H1 (cell line): ENCODE measurements at regions not wholly inside any gene's neighbourhood (a gene's known extent, or its start where the extent isn't known, plus 50 kb on each side); places are given as distances from the start of the nearest gene placed in this dataset.

ENCODE experiments used
- BRCA1 ChIP-seq: IDR thresholded peaks from 2 replicates; pipeline ENCODE4 v1.6.1; 2012; ENCODE audit warnings: low read depth, low read length, improper control_type of control experiment
- CTCF ChIP-seq, 3 experiments: IDR thresholded peaks; 1 replicate in 2 of 3; 2 replicates in 1 of 3; pipeline versions ENCODE4 v1.5.1 to v1.6.1; 2011; ENCODE audit warnings: low read length in 3 of 3, mild to moderate bottlenecking in 3 of 3, inconsistent platforms in 2 of 3, low read depth in 1 of 3, moderate library complexity in 1 of 3; ENCODE audit not compliant: insufficient read depth in 1 of 3; ENCODE audit errors: control extremely low read depth in 1 of 3
- EGR1 ChIP-seq: IDR thresholded peaks from 2 replicates; pipeline ENCODE4 v1.6.1; 2011; ENCODE audit warnings: low read depth, low read length, borderline replicate concordance
- EZH2 ChIP-seq: fragments of 200-600 bp; sonication (generic); IDR thresholded peaks from 2 replicates; pipeline ENCODE4 v1.7.1; 2012; ENCODE audit warnings: low read depth, mild to moderate bottlenecking, moderate library complexity, low read length, inconsistent platforms; ENCODE audit not compliant: severe bottlenecking
- HDAC2 ChIP-seq, 2 experiments: fragments of 300-600 bp in 1 of 2; sonication (generic) in 1 of 2; IDR thresholded peaks; 2 replicates each; pipeline ENCODE4 v1.6.1; 2011 to 2012; ENCODE audit warnings: low read depth in 2 of 2, low read length in 2 of 2, mild to moderate bottlenecking in 2 of 2, moderate library complexity in 2 of 2, borderline replicate concordance in 1 of 2, inconsistent platforms in 1 of 2
- POLR2A ChIP-seq, 2 experiments: IDR thresholded peaks; 1 replicate in 1 of 2; 2 replicates in 1 of 2; pipeline ENCODE4 v1.6.1; 2011; ENCODE audit warnings: low read depth in 2 of 2, low read length in 2 of 2, mild to moderate bottlenecking in 2 of 2; ENCODE audit errors: control extremely low read depth in 1 of 2
- POLR2AphosphoS5 ChIP-seq: IDR thresholded peaks from 2 replicates; pipeline ENCODE4 v1.6.1; 2011; ENCODE audit warnings: low read depth, low read length
- RAD21 ChIP-seq, 2 experiments: IDR thresholded peaks in 1 of 2; conservative IDR thresholded peaks in 1 of 2; 2 replicates each; pipeline ENCODE4 v1.6.1; 2011; ENCODE audit warnings: low read depth in 2 of 2, low read length in 2 of 2, improper control_type of control experiment in 1 of 2, inconsistent platforms in 1 of 2, mild to moderate bottlenecking in 1 of 2, moderate library complexity in 1 of 2
- SP4 ChIP-seq: IDR thresholded peaks from 2 replicates; pipeline ENCODE4 v1.6.1; 2012; ENCODE audit warnings: low read length, inconsistent platforms
- SUZ12 ChIP-seq: fragments of 200-600 bp; sonication (generic); IDR thresholded peaks from 2 replicates; pipeline ENCODE4 v1.6.1; 2012; ENCODE audit warnings: mild to moderate bottlenecking, inconsistent platforms, low read length, moderate library complexity, mixed read lengths
- TCF12 ChIP-seq: IDR thresholded peaks from 2 replicates; pipeline ENCODE4 v1.6.1; 2011; ENCODE audit warnings: low read depth, mild to moderate bottlenecking, low read length

- TF ChIP-seq HDAC2 (IDR thresholded peaks at IDR 0.05; ENCODE audit: borderline replicate concordance in 1 of 2, low read depth in 2 of 2, low read length in 2 of 2) = no peak
- no peak for TF ChIP-seq POLR2AphosphoS5
- no peak for TF ChIP-seq SP4
- no peak for TF ChIP-seq EZH2
- no peak for TF ChIP-seq CTCF (IDR thresholded peaks at IDR 0.05; ENCODE audit: control extremely low read depth in 1 of 3, insufficient read depth in 1 of 3, low read depth in 1 of 3, low read length in 3 of 3)
- no peak for TF ChIP-seq POLR2A (IDR thresholded peaks at IDR 0.05; ENCODE audit: control extremely low read depth in 1 of 2, low read depth in 2 of 2, low read length in 2 of 2)
- no peak for TF ChIP-seq RAD21 (IDR thresholded peaks at IDR 0.05 in 1 of 2, conservative IDR thresholded peaks at IDR 0.05 in 1 of 2; ENCODE audit: low read depth in 2 of 2, low read length in 2 of 2)
- no peak for TF ChIP-seq TCF12
- TF ChIP-seq BRCA1 = no peak
- TF ChIP-seq EGR1 = no peak
- no peak for TF ChIP-seq SUZ12
Observed at GRCh38 chr6:101212640-101213039, 180.9 kb upstream of the GRIK2 start.
